CD4-positive, alpha-beta T cell treated with Interferon alpha-2 for 1 hour (primary cell): ENCODE measurements at regions not wholly inside any gene's neighbourhood (a gene's known extent, or its start where the extent isn't known, plus 50 kb on each side); places are given as distances from the start of the nearest gene placed in this dataset.

Source experiments
- DNase-seq, 2 donors: peaks; one replicate each; pipeline ENCODE4 v3.0.0-alpha.2; 2020 to 2022

DNA sequence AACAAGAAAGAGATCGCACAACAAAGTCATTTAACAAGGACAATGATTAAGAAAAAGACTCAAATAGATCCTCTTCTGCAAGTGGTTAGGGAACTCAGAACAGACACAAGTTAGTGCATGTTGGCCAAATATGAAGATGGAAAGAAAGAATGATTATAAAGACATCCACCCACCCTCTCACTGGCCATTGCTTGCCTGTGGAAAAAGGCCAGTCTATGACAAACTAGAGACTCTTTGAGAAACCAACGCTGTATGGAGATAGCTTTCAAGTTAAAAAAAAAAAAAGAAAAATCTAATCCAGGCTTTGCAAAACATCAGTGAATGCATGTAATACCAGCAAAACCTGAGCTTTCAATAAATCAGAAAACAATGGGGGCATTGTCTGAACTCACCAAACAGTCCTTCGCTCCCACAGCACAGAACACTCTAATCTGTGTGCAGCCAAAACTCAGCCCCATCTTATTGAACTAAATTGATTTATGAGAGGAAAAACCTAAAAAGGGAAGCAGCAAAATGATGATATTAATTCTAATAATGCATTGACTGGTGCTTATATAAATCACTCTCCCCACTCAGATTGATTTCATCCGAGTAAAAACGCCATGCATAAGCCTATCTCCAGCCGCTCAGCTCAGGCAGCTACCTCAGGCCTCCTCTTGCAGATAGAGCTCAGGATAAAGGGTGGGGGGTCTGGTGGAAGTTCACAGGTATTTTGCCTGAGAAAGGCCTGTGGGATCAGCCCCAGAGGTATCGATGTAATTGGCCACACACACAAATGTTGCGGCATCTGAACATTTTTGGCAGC, 547.1 kb downstream of the CCDC171 start:
- DNase-seq, result no peak

DNA sequence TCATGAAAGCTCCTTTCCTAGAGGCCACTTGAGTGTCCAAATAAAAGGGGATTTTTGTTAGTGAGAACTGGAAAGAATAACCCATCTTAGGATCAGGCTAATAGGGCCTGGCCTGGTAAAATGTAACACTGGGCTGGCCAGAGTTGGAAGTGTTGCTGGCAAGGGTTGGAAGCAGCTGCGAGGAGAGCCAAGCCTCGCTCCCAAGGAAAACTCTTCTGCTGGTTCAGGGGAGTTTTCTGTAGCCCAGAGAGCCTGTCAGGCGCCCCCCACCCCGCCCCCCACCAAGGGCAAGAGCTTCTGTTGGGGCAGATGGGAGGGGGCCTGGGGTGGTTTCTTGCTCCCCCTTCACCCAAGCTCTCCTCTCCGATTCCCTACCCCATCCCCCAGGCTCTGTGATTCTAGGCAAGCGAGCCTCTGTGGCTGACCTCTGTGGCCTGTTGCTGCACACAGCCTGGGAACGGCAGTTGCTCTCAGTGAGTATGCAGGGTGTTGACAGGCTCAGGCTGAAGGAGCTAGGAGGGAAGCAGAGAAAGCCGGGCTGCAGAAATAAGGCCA, 547.8 kb downstream of the CCDC171 start:
- DNase-seq, result no peak

DNA sequence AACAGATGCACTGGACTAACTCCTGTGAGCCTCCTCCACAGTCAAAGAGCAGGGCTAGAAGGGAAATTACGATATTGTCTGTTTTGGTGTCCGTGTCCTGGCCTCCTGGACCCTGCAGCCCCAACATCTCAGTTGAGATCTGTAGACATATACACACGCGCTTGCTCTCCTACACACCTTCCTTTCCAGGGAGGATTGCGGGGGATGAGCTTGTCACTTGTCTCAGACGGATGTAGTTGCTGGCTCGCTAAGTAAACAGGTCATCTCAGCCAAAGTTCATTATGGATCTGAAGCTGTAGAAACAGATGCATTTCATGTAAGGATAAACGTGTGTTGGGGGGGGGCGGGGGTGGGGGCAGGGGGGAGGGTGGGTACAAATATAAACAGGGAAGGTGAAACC, 549.3 kb downstream of the CCDC171 start:
- no peak for DNase-seq

DNA sequence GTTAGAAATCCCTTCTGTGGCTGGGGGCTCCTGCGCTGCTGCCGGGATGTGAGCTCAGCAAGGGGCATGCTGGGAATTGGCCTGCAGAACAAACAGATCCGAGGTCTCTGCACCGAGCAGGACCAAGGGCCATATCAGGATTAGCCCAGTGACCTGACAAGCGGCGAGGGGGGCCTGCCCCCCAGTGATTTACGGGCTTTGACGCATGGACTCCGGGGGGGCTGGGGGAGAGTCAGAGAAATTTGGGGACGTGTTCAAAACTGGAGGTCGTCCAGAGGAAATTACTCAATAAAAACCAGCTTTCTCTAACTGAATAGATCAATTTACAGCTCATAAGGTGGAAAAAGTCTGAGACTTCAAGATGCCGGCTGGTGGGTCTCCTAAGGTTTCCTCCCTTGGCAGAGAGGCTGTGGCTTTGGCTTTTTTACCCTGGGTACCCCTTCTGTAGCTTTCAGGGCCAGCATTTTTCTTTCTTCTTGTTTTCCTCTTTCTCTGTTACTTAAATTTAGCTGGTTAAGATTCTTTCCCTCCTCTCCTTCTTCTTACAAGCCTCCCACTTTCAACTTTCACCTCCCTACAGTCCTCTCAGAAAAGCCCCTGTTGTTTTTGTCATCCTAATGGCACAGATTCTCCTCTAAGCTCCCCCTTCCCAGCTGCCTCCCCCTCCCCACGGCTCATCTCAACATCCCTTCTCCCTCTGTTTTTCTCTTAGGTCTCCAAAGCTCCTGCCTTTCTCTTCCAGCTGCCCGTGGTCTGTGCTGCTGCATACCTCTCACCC, 551.0 kb downstream of the CCDC171 start:
- DNase-seq, result no peak

DNA sequence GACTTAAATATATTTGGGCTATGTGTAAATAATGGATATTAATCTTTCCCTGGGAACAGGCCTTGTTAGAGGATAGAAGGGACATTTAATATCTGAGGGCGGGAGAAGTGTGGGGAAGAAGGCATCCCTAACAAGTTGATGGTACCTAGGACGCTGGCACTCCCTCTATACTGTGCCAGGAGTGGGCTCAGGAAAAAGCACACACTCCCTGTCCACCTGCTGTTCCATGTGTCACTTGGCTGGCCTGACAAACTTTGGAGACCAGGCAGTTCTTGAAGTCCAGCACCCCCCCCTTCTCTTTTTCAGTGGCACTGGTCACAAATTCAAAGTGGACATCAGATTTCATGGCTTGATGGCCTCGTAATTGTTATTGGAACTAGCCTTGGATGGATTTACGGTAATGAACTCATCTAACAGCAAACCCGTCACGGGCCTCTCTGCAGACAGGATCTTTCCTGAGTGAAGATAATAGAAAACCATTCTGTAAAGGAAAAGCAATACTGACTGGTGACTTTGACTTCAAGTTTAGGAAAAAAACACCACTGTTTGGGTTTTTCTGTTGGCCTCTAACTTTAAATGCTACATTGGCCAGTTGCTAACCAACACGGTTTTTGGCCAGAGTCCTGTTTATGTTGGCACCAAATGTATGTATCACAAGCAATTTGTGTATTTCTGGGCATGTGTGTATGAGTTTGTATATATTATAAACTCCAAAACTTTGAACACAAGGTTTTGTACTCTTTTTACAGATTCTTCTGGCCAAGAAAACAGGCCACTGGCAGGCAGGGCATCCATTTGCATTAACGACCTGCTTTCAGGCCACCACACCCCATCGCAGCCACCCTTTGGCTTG, 552.6 kb downstream of the CCDC171 start:
- DNase-seq, result no peak

DNA sequence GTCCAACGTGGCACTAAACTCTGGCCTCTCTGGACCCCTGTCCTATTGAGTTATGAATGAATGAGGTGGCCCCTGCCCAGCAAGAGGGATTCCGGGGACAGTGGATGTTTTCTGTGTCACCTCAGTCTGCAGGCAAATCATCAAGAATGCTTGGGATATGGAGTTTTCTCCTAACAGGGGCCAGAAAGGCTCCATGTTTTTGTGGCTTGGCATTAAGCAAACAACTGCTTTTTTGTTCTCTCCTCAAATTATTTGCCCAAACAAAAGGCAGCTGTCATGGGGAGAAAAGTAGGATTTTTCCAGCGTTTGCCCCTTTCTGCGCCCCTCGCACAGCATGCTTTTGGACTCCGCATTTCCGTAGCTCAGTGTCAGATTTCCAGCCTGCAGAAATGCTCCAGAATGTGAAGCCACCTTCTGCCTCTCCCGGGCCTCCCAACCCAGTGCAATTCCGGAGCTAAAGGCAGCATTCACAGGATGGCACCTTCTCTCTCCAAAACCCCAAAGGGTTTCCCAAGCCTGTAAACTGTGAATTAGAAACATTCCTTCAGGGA, 553.3 kb downstream of the CCDC171 start:
- no peak for DNase-seq

DNA sequence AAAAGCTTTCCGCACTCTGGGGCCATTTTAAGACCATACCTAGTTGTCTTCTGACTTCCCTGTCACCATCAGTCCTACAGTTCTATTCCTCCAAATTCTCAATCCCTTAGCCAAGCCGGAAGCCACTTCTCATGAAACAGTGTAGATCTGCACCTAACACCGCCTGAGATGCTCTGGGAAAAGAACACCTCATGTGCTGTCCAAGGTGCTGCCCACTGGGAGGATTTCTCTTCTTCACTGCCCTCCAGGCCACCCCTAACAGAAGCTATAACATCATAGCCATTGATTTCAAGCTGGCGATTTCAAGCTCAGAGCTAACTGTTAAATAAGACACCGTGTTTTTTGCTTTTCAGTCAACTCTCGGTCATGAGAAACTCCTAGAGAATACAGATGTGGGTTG, 559.3 kb downstream of the CCDC171 start:
- no peak for DNase-seq

DNA sequence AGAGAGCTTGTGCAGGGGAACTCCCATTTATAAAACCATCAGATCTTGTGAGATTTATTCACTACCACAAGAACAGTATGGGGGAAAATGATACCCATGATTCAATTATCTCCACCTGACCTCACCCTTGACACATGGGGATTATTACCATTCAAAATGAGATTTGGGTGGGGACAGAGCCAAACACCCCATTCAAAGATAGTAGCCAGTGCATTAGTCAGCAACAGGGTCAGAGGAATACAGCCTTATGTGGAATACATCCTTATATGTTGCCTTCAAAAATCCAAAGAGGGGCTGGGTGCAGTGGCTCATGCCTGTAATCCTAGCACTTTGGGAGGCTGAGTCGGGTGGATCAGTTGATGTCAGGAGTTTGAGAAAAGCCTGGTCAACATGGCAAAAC, 563.2 kb downstream of the CCDC171 start:
- no peak for DNase-seq

DNA sequence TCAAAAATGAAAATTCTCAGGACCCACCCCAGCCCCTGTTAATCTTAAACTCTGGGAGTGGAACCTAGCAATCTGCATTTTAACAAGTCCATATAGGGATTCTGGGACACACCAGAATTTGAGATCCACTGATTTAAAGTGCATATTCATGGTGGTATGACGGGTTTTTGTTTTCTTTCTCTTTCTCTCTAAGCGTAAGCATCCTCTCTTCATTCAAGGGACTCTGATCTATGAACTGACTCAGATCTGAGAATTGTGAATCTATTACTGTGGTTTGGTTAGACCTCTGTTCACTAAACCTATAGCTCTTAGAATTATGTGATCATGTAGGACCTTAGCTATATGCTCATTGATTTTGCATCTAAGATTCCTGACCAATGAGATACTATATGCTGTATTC, 565.2 kb downstream of the CCDC171 start:
- DNase-seq, result no peak

DNA sequence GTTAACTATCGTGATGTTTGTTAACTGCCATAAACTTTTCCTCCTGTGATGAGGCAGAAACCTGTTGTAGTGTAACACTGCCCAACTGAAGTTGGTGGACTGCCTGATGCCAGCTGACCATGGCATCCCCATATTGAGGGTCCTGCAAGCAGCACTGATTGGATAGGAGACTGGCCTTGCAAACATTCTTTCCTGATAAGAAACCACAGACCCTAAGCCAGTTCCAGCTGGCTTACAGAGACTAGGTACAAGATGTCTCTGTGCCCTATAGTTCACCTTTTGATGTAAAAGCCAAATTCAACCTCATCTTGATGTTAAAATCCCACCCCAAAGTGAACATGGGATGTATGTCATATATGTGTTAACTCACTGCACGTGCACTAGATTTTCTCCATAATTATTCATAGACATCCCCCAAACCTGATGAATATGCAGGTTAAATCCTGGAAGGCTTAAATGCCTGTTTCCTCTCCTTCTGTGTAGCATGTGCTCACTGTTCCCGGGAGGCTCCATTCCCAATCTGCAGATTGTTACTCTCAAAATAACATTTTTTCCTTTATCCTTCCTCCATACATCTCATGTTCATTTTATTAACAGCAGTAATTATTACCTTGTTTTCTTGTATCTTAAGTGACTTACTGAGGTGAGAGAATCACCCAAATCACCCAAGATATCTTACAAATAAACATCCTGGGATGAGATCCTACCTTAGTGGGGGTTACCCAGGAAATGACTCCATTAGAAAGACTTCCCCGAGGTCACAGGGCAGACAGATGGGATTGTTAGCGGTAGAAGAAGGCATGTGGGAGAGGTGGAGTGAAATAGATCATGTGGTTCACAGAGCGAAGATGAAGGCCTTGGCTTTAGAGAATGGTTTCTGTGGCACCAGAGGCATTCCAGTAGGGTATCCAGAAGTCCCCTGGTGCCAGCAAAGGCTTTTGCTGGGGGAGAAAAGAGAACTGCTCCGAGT, 566.7 kb downstream of the CCDC171 start:
- no peak for DNase-seq

DNA sequence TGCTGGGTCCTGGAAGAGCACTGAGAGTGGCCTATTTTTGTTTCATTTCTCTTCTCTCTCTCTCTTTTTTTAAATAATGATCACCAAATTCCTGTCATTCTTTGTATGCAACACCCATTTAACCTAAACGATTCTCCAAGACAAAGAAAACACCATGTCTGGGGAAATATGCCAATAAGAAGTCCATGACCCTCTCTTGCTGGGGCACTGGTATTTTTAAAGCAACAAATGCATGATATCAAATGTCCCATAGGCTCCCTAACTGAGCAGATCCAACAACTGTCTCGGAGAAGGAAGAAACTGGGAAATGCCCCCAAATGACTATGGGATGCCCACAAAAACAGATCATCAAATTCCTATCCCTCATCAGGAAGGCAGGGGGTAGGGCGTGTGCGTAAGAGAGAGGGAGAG, 567.4 kb downstream of the CCDC171 start:
- DNase-seq, result no peak

DNA sequence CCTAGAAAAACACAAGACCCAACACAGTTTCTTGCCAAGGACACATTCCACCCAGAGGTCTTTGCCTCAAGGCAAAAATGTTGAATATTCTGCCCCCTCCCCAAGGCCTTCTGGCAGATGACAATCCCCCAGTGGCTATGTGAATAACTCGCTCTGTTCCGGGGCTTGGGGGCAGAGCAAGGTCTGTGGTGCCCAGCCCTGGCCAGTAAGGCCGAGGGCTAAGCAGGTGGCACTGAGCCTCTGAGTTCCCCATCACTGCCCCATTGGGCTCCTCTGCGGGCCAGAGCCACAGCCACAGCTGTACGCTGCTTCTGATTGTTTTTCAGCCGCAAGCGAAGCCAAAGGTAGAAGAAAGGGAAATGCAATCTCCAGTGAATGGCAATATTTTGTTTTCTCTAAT, 567.9 kb downstream of the CCDC171 start:
- DNase-seq, result no peak

DNA sequence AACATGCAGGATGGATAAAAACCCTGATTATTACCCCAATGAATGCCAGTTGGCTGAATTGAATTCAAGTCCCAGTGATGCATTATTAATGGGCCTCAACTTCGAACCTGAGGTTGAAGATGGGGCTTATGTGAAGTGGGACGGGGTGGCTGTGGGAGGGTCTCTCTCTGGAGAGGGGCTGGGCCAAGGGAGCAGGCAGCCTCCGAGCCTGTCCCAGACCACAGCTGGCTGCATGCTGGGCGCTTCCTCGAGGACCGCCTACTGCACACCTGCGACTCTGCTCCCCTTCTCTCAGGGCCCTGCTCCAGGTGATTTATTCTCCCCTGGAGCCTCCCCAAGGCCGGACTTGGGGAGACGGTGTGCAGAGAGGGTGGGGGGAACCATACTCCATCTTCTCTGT, 568.3 kb downstream of the CCDC171 start:
- no peak for DNase-seq

DNA sequence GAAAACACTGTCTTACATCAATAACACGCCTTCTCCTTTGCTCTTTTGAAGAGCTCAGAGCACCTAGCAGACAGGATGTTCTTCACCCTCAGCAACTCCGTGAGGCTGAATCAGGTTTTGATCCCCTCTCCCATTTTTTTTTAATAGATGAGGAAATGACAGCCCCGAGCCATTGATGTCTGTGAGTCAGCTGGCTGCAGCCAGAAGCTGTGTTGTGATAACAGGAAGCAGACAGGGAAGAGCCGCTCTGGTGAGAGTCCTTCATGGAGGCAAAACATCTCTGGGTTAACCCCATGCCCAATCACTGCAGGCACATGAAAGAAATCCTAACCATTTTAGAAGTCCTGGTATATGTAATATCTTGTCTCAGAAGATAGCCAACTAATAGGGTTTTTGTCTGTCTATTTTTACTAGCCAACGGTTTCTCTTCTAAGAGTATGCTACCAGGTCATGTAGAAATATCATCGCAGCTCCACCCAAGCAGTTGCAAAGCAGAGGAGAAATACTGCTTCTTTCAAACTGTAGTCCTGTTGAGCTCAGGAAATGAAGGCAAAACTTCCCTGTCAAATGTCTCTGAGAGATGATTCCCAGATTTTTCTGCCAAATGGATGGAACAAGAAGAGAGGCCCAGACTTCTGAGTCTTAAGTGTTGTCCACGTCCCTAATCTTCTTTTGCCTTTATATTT, 568.9 kb downstream of the CCDC171 start:
- DNase-seq, result no peak

DNA sequence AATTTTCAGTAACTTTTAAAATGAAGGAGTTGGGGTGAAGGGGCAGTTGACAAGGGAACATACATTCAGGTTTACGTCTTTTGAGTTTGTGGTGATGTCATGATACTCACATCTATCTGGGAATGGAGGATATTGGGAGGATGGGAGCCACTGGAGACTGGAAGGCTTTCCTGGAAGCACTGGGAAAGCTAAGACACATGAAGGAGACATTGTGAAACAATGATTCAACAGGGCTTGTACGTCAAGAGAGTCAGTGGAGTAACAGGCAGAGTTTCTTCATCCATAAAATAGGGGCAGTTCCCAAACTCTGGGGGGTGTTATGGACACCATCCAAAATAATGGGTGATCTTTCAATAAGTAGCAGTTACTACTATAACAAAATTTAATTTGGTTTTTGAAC, 572.8 kb downstream of the CCDC171 start:
- no peak for DNase-seq

DNA sequence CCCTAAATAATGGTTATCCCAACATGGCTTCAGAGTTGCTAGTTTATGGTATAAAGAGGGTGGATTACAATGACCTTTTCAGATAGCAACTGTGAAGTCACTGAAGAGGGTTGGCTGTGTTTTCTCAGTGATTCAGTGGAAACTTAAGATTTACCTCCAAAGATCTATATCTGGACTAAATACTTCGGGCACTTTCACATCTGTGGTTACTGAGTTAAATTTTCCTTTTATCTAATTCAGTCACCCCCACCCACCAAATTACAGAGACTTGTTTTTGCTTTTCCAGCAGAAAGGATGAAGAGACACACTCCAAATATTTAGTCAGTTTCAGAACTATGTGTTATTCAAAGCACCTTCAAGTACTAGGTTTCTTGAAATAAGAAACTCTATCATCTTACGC, 573.2 kb downstream of the CCDC171 start:
- no peak for DNase-seq

DNA sequence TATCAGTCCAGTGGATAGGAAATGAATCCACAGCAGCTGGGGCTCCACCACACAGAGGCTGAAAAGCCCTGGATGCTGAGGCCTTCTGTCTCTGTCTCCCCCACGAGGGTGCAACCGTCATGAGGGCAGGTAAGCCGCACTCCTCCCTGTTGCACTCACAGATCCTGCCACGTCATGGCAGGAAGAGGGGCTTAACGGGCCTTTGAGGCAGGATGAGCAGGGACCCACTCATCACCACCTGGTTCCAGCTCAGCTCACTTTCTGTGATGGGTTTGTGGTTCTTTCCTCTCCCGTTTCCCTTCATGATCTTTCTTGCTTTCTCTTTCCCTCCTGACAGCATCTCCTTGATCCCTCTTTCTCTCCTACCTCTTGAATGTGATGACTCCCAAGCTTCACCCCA, 575.2 kb downstream of the CCDC171 start:
- DNase-seq, result no peak

DNA sequence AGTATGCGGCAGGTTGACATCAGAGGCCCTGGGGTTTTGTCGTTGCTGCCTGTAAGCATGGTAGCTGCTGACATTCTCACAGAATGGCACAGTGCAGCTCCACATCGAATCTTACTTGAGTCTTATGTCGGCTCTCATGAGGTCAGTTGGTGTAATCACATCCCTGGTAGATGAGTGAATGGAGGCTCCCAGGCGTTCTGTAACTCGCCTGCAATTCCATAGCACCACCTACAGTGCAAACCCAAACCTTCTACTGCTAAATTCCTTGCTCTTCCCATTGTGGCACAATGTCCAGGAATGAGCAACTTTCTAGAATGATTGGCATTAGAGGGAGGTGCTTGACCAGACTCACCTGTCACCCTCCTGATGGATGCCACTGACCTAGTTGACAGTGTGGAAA, 578.4 kb downstream of the CCDC171 start:
- no peak for DNase-seq

DNA sequence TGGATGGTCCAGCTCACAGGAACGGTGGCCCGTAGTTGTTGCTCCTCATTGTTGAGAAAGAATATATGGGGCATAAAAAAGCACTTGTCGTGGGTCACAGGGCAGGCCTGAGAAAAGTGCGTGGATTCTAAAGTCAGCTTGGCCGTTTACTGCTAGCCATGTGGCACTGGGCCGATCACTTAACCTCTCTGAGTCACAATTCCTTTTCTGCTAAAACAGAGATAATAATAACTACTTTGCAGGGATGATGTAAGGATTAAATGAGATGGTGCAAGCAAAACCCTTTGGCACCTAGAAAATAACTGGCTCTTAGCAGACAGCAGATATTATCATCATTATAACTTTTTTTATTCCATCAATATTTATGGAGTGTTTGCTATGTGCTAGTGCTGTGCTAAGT, 579.7 kb downstream of the CCDC171 start:
- DNase-seq, result no peak

DNA sequence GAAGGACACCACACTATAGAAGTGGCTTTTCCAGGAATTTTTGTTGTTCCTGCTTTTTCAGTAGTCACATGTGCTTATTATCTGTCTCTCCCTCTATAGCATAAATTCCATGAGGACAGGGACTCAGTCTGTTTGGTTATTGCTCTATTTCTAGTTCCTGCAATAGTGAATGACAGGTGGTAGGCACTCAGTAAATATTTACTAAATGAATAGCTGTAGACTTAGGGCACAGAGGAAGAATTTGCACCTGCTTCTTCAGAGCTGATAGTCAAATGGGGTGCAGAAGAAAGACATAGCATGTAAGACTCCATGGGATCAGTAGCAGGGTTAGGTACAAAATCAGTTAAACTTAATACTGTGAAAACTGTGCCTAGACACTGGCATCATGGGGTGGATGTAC, 580.2 kb downstream of the CCDC171 start:
- no peak for DNase-seq
